ENCODE measurements at regions not wholly inside any gene's neighbourhood (a gene's known extent, or its start where the extent isn't known, plus 50 kb on each side); places are given as distances from the start of the nearest gene placed in this dataset.

GRCh38 chr4:135277068-135277979 lies 1075.7 kb upstream of the PABPC4L start:
- Histone ChIP-seq H3K27ac (ENCODE audit: low read depth, low read length) (no peak overlapping the region), H3K27me3 (ENCODE audit: insufficient read depth, low read length) (no peaks in the 10 kb centered on the region), H3K9ac (ENCODE audit: low read length) (no peak overlapping the region), H3K9me2 (ENCODE audit: insufficient read depth) (no peaks in the 10 kb centered on the region), H3K36me3 (ENCODE audit: control insufficient read depth in 1 of 2, insufficient read depth in 2 of 2, low read length in 2 of 2) (no peaks in the 10 kb centered on the region), H3K79me2 (ENCODE audit: insufficient read depth, low read length) (no peaks in the 10 kb centered on the region), H4K20me1 (ENCODE audit: insufficient read depth) (no peaks in the 10 kb centered on the region), H3K4me2 (ENCODE audit: low read length) (no peak overlapping the region), H3K4me1 (ENCODE audit: control insufficient read depth in 1 of 2, insufficient read depth in 2 of 2, low read length in 2 of 2) (no peaks in the 10 kb centered on the region), H3K4me3 (replicated peaks in 1 of 2; ENCODE audit: low read depth in 1 of 2, low read length in 2 of 2) (no peak overlapping the region), H2AFZ (ENCODE audit: low read depth, low read length, poor library complexity, severe bottlenecking) (no peak overlapping the region), H3K9me3 (ENCODE audit: control insufficient read depth in 1 of 2, insufficient read depth in 1 of 2, low read depth in 1 of 2, low read length in 2 of 2) (no peaks in the 10 kb centered on the region)
- TF ChIP-seq ELF1 (IDR thresholded peaks at IDR 0.05; ENCODE audit: borderline replicate concordance, low read depth) (no peak), EZH2 (IDR thresholded peaks at IDR 0.05) (no peak), ATF3 (IDR thresholded peaks at IDR 0.05) (no peak), ZFX (IDR thresholded peaks at IDR 0.05) (no peak), REST (IDR thresholded peaks at IDR 0.05; ENCODE audit: low read depth) (no peak), ZBTB33 (IDR thresholded peaks at IDR 0.05; ENCODE audit: extremely low read depth, insufficient replicate concordance, low read length) (no peak)
- DNase-seq (ENCODE audit: low read depth, low spot score), result no peak
- ChIA-PET POLR2A (no interaction called here), CTCF (no interaction called here), RAD21 (ENCODE audit: low non-redundant PET in 1 of 2, low total read pairs in 2 of 2, uncharacterized antibody in 2 of 2, unreplicated experiment in 2 of 2) (no interaction called here)
- ATAC-seq, result no peak
- intact Hi-C loops (cut with micrococcal nuclease), result no loop called here
- BruUV-seq (replicated peaks), result no TSS peak

Measured in HCT116 (cell line).